Lung (tissue), 11 donors: ENCODE measurements at regions not wholly inside any gene's neighbourhood (a gene's known extent, or its start where the extent isn't known, plus 50 kb on each side); places are given as distances from the start of the nearest gene placed in this dataset.

Experiments used
- ATAC-seq: fragments of 200-7000 bp; cut with Tn5 transposase; one replicate; pipeline ENCODE4 v1.9.1; 2020; ENCODE audit warnings: moderate number of reproducible peaks; ENCODE audit not compliant: insufficient read depth, low FRiP score
- DNase-seq, 3 donors: peaks; one replicate each; pipeline ENCODE4 v3.0.0-alpha.2; 2013 to 2017
- H3K27ac ChIP-seq, 2 donors: one replicate each; pipeline ENCODE4 v1.5.1; 2013; ENCODE audit warnings: mild to moderate bottlenecking in 2 of 2, moderate library complexity in 2 of 2, control low read depth in 1 of 2, inconsistent platforms in 1 of 2, low read depth in 1 of 2, low read length in 1 of 2
- H3K27me3 ChIP-seq, 3 donors: one replicate each; pipeline ENCODE4 v1.5.1; 2013; ENCODE audit warnings: low read length in 2 of 3; ENCODE audit not compliant: control insufficient read depth in 3 of 3, insufficient read depth in 3 of 3
- H3K36me3 ChIP-seq, 4 donors: one replicate each; pipeline ENCODE4 v1.5.1; 2013; ENCODE audit warnings: low read length in 4 of 4, mild to moderate bottlenecking in 1 of 4, moderate library complexity in 1 of 4; ENCODE audit not compliant: control insufficient read depth in 4 of 4, insufficient read depth in 4 of 4
- H3K4me1 ChIP-seq, 5 donors: one replicate each; pipeline ENCODE4 v1.5.1; 2013; ENCODE audit warnings: low read length in 5 of 5, mild to moderate bottlenecking in 2 of 5, moderate library complexity in 1 of 5; ENCODE audit not compliant: control insufficient read depth in 5 of 5, insufficient read depth in 5 of 5
- H3K4me3 ChIP-seq: one replicate; pipeline ENCODE4 v1.5.1; 2013; ENCODE audit warnings: mild to moderate bottlenecking, control low read depth, moderate library complexity
- H3K9ac ChIP-seq, 2 donors: one replicate each; pipeline ENCODE4 v1.5.1; 2013; ENCODE audit warnings: low read length in 2 of 2, control low read depth in 1 of 2; ENCODE audit not compliant: insufficient read depth in 1 of 2
- H3K9me3 ChIP-seq, 4 donors: one replicate each; pipeline ENCODE4 v1.5.1; 2013; ENCODE audit warnings: low read length in 3 of 4, mild to moderate bottlenecking in 1 of 4, moderate library complexity in 1 of 4; ENCODE audit not compliant: control insufficient read depth in 4 of 4, insufficient read depth in 3 of 4
- WGBS, 2 donors: extraction: QIAGEN DNeasy Blood & Tissue Kit; methylation state at CpG; one replicate each; pipeline ENCODE4 v1.1.7; 2013; 5-methylcytosine and 5-hydroxymethylcytosine counted together
- TF ChIP-seq, protein P1 (sequence below): IDR thresholded peaks from 2 replicates; pipeline ENCODE4 v1.5.1; 2012; ENCODE audit warnings: mild to moderate bottlenecking; ENCODE audit errors: control extremely low read depth, extremely low read depth
- donor health status: control.
- donor health status: control.
- donor health status: Bipolar disorder and iron deficiency.
- donor health status: healthy.
- donor health status: DM: yes; HTN: yes; CAD: no.

DNA sequence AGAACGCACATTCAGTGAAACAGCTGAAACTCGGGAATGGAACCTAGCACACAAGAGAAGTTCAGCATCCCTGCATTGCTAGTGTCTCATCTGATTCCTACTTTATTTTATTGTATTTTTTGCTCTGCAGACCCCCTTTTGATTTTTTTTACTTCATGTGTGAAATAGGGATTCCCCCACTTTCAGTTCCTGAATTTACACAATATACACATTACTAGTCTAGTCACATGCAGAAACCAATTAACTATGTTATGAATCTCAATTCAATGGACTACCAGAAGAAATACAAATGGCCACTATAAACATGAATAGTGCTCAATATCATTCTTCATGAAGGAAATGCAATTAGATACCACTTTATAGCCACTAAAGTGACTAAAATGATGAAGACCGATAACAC lies 386.1 kb upstream of the COBL start:
- no peaks in the 10 kb centered on the region for H3K36me3 ChIP-seq
- no peaks in the 10 kb centered on the region for H3K27me3 ChIP-seq
- DNase-seq: no peak
- peaks cover 0 to 2% (median 0%) of the 10 kb centered on the region in 4 donors for H3K9me3 ChIP-seq
- no peak for ATAC-seq
- no peak overlapping the region for H3K27ac ChIP-seq
- WGBS, 2 donors: 76 to 93% methylated on average over 3 of the region's 3 CpGs
- H3K9ac ChIP-seq: no peak overlapping the region
- TF ChIP-seq, protein P1, sequence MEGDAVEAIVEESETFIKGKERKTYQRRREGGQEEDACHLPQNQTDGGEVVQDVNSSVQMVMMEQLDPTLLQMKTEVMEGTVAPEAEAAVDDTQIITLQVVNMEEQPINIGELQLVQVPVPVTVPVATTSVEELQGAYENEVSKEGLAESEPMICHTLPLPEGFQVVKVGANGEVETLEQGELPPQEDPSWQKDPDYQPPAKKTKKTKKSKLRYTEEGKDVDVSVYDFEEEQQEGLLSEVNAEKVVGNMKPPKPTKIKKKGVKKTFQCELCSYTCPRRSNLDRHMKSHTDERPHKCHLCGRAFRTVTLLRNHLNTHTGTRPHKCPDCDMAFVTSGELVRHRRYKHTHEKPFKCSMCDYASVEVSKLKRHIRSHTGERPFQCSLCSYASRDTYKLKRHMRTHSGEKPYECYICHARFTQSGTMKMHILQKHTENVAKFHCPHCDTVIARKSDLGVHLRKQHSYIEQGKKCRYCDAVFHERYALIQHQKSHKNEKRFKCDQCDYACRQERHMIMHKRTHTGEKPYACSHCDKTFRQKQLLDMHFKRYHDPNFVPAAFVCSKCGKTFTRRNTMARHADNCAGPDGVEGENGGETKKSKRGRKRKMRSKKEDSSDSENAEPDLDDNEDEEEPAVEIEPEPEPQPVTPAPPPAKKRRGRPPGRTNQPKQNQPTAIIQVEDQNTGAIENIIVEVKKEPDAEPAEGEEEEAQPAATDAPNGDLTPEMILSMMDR: no peak
- no peak overlapping the region for H3K4me3 ChIP-seq
- no peaks in the 10 kb centered on the region for H3K4me1 ChIP-seq

DNA sequence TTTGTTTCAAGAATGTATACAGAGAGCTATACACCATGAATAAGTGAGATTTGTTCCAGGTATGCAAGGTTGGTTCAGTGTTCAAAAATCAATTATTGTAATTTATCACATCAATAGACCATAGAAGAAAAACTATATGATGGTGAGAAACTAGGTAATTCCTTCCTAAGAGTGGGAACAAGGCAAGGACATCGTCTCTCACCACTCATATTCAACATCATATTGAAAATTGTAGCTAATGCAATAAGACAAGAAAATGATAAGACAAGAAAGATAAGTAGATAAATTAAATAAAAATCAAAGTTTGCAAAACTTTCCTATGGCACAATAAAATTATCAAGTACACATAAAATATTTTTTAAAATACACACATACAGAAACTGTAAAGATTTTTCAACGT lies 385.3 kb upstream of the COBL start:
- H3K27ac ChIP-seq: no peak overlapping the region
- H3K4me3 ChIP-seq: no peak overlapping the region
- no peak overlapping the region for H3K9ac ChIP-seq
- WGBS, 2 donors: 88% methylated on average over 2 of the region's 2 CpGs
- peaks cover 0 to 2% (median 0%) of the 10 kb centered on the region in 4 donors for H3K9me3 ChIP-seq
- no peaks in the 10 kb centered on the region for H3K4me1 ChIP-seq
- H3K36me3 ChIP-seq: no peaks in the 10 kb centered on the region
- no peaks in the 10 kb centered on the region for H3K27me3 ChIP-seq
- TF ChIP-seq, protein P1: no peak
- no peak for DNase-seq
- no peak for ATAC-seq

DNA sequence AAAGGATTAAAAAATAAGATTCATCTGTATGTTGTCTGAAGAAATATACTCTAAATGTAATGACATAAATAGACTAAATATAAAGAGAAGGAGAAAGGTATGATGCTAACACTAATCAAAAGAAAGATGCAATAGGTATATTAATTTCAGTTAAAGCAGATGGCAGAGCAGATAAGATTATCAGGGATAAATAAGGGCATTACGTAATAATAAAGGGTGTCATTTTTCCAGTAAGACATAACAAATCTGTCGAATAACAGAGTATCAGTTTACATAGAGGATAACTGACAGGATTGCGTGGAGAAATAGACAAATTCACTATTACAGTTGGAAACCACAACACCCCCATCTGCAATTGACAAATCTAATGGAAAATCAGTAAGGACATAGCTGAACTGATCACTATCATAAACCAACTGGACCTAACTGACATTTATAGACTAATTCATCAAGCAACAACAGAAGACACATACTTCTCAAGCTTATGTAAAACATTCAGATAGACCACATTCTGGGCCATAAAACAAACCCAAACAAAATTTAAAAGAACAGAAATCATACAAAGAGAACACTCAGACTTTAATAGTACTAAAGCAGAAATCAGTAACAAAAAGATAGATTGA lies 384.1 kb upstream of the COBL start:
- TF ChIP-seq, protein P1: no peak

DNA sequence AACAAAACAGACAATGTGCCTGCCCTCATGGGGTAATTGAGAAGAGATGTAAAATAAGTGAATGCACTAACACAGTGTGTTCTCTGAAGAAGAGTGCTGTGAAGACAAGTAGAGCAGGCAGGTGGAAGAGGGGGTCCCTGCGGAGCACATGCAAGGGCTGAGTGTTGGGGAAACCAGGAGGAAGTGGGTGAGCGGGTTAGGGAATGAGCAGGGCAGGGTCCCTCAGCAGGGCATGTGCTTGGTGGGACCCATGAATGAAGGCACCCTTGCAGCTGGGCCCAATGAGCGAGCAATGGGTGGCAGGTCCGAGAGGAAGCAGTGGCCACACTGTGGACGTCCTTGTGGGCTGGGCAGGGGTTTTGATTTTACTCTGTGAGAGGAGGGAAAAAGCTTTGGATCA lies 376.6 kb upstream of the COBL start:
- peaks cover 0 to 2% (median 0%) of the 10 kb centered on the region in 4 donors for H3K9me3 ChIP-seq
- TF ChIP-seq, protein P1: no peak
- no peak overlapping the region for H3K4me3 ChIP-seq
- WGBS, 2 donors: 77 to 86% methylated on average over 5 of the region's 5 CpGs
- DNase-seq (no peak), ATAC-seq (no peak)
- no peaks in the 10 kb centered on the region for H3K27me3 ChIP-seq
- no peaks in the 10 kb centered on the region for H3K4me1 ChIP-seq
- no peak overlapping the region for H3K27ac ChIP-seq
- no peak overlapping the region for H3K9ac ChIP-seq
- H3K36me3 ChIP-seq: no peaks in the 10 kb centered on the region

More for the DNA sequence above, 384.1 kb upstream of the COBL start:
- no peak for ATAC-seq
- WGBS, 2 donors: 76 to 88% methylated on average over 3 of the region's 3 CpGs
- no peak for DNase-seq
- H3K9me3 ChIP-seq: peaks cover 0 to 2% (median 0%) of the 10 kb centered on the region in 4 donors
- H3K4me3 ChIP-seq: no peak overlapping the region
- H3K36me3 ChIP-seq: no peaks in the 10 kb centered on the region
- no peaks in the 10 kb centered on the region for H3K4me1 ChIP-seq
- no peak overlapping the region for H3K9ac ChIP-seq
- H3K27me3 ChIP-seq: no peaks in the 10 kb centered on the region
- no peak overlapping the region for H3K27ac ChIP-seq
